ENCODE measurements at regions not wholly inside any gene's neighbourhood (a gene's known extent, or its start where the extent isn't known, plus 50 kb on each side); places are given as distances from the start of the nearest gene placed in this dataset.

DNA sequence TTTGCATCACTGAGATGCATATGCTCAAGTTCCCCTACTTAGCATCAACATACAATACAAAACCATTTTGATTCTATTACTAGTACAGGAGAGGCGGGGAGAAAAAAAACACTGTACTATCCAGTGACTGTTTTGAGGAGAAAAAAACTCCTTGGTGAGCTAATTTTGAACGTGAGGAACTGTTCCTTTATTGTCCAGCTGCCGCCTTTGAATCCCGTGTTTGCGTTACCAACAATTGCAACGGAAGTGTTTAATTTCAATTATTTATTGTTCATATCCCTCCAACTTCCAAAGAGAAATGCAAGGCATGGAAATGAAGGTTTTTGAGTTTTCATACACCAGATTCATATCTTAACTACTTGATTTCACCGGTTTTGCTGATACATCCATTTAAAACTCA lies 66.4 kb upstream of the ARHGAP21 start:
- TF ChIP-seq EZH2phosphoT487 (IDR thresholded peaks at IDR 0.05; ENCODE audit: insufficient read depth, low read depth) (no peak), EZH2 (IDR thresholded peaks at IDR 0.05; ENCODE audit: insufficient read depth, poor library complexity, severe bottlenecking) (no peak)
